IMR-90 (cell line): ENCODE measurements at regions not wholly inside any gene's neighbourhood (a gene's known extent, or its start where the extent isn't known, plus 50 kb on each side); places are given as distances from the start of the nearest gene placed in this dataset.

ENCODE experiments used
- ATAC-seq: fragments of 200-7000 bp; cut with Tn5 transposase; 2 replicates; pipeline ENCODE4 v1.9.1; 2020; ENCODE audit warnings: low read depth, mild to moderate bottlenecking, moderate library complexity
- BruUV-seq: library from RNA; stranded (reverse); fragments of 400-500 nt; replicated peaks from 2 replicates; lab custom pipeline; 2021; lab: Mats Ljungman, UMichigan
- CTCF ChIA-PET: fragments of 300-600 bp; formaldehyde crosslinking; extraction: SDS; loops from one replicate; lab custom pipeline; 2021; ENCODE audit warnings: antibody characterized with exemption; lab: Yijun Ruan, JAX
- POLR2A ChIA-PET: fragments of 300-600 bp; sonication (Branson Sonifier 250); formaldehyde crosslinking; loops from one replicate; lab custom pipeline; 2022; ENCODE audit warnings: antibody characterized with exemption; ENCODE audit not compliant: unreplicated experiment; lab: Charles Lee
- DNase-seq: peaks from one replicate; pipeline ENCODE4 v3.0.0; 2013
- H2AFZ ChIP-seq: replicated peaks from 2 replicates; pipeline ENCODE3; 2013; ENCODE audit warnings: low read length, mild to moderate bottlenecking; ENCODE audit not compliant: poor library complexity
- H2AK5ac ChIP-seq: 2 replicates; pipeline ENCODE4 v1.6.1; 2013; ENCODE audit warnings: low read depth, low read length, inconsistent platforms
- H2AK9ac ChIP-seq: replicated peaks from 2 replicates; pipeline ENCODE3; 2013; ENCODE audit warnings: mild to moderate bottlenecking, low read depth, low read length, moderate library complexity; ENCODE audit not compliant: poor library complexity
- H2BK120ac ChIP-seq: 2 replicates; pipeline ENCODE4 v1.6.1; 2013; ENCODE audit warnings: low read depth, low read length, inconsistent platforms
- H2BK15ac ChIP-seq: 3 replicates; pipeline ENCODE4 v1.6.1; 2013; ENCODE audit warnings: low read depth, low read length, inconsistent platforms
- H2BK20ac ChIP-seq: 2 replicates; pipeline ENCODE4 v1.6.1; 2013; ENCODE audit warnings: low read depth, mild to moderate bottlenecking, inconsistent platforms, low read length, moderate library complexity
- H2BK5ac ChIP-seq: 2 replicates; pipeline ENCODE4 v1.6.1; 2013; ENCODE audit warnings: mild to moderate bottlenecking, low read depth, low read length, inconsistent platforms; ENCODE audit not compliant: poor library complexity, severe bottlenecking
- H3K14ac ChIP-seq: replicated peaks from 2 replicates; pipeline ENCODE4 v1.6.1; 2013; ENCODE audit warnings: low read depth, low read length, inconsistent platforms
- H3K18ac ChIP-seq: 2 replicates; pipeline ENCODE4 v1.6.1; 2013; ENCODE audit warnings: low read depth, low read length, control low read depth
- H3K23ac ChIP-seq: 2 replicates; pipeline ENCODE4 v1.6.1; 2013; ENCODE audit warnings: low read depth, low read length, inconsistent platforms
- H3K27ac ChIP-seq: 2 replicates; pipeline ENCODE4 v1.5.1; 2013; ENCODE audit warnings: mild to moderate bottlenecking, control low read depth, low read length; ENCODE audit not compliant: insufficient read depth
- H3K27me3 ChIP-seq: 2 replicates; pipeline ENCODE4 v1.6.1; 2013; ENCODE audit warnings: low read length; ENCODE audit not compliant: control insufficient read depth, insufficient read depth
- H3K36me3 ChIP-seq: 2 replicates; pipeline ENCODE4 v1.6.1; 2013; ENCODE audit warnings: low read length, mixed read lengths; ENCODE audit not compliant: control insufficient read depth, insufficient read depth
- H3K4ac ChIP-seq: 2 replicates; pipeline ENCODE4 v1.6.1; 2013; ENCODE audit warnings: low read depth, low read length, inconsistent platforms
- H3K4me1 ChIP-seq: 2 replicates; pipeline ENCODE4 v1.6.1; 2013; ENCODE audit warnings: low read length, mixed read lengths; ENCODE audit not compliant: control insufficient read depth, insufficient read depth
- H3K4me2 ChIP-seq: 2 replicates; pipeline ENCODE4 v1.6.1; 2013; ENCODE audit warnings: low read depth, mild to moderate bottlenecking, control low read depth, low read length, moderate library complexity
- H3K4me3 ChIP-seq: 2 replicates; pipeline ENCODE4 v1.5.1; 2013; ENCODE audit warnings: low read depth, mild to moderate bottlenecking, control low read depth, low read length, moderate library complexity; ENCODE audit not compliant: insufficient read depth
- H3K56ac ChIP-seq: 2 replicates; pipeline ENCODE4 v1.6.1; 2013; ENCODE audit warnings: low read length, inconsistent platforms; ENCODE audit not compliant: insufficient read depth; ENCODE audit errors: extremely low read depth
- H3K79me1 ChIP-seq, 2 experiments: 2 replicates each; pipeline ENCODE4 v1.6.1; 2013; ENCODE audit warnings: low read length in 2 of 2, inconsistent platforms in 1 of 2, low read depth in 1 of 2
- H3K9ac ChIP-seq: 2 replicates; pipeline ENCODE4 v1.6.1; 2013; ENCODE audit warnings: low read depth, low read length, control low read depth
- H3K9me1 ChIP-seq: 2 replicates; pipeline ENCODE4 v1.6.1; 2013; ENCODE audit warnings: low read length, inconsistent platforms; ENCODE audit not compliant: insufficient read depth
- H3K9me3 ChIP-seq: 2 replicates; pipeline ENCODE4 v1.6.1; 2013; ENCODE audit warnings: low read length; ENCODE audit not compliant: control insufficient read depth, insufficient read depth
- H4K20me1 ChIP-seq: 2 replicates; pipeline ENCODE4 v1.6.1; 2013; ENCODE audit warnings: low read length, inconsistent platforms; ENCODE audit not compliant: insufficient read depth
- H4K5ac ChIP-seq: 2 replicates; pipeline ENCODE4 v1.6.1; 2013; ENCODE audit warnings: mild to moderate bottlenecking, low read depth, low read length, control low read depth
- H4K8ac ChIP-seq, 2 experiments: 2 replicates each; pipeline ENCODE4 v1.6.1; 2013; ENCODE audit warnings: low read depth in 2 of 2, low read length in 2 of 2, control low read depth in 1 of 2, inconsistent platforms in 1 of 2
- H4K91ac ChIP-seq: 2 replicates; pipeline ENCODE4 v1.6.1; 2013; ENCODE audit warnings: low read depth, low read length, inconsistent platforms; ENCODE audit not compliant: insufficient read depth
- CEBPB ChIP-seq: IDR thresholded peaks from 2 replicates; pipeline ENCODE4 v1.6.1; 2012; ENCODE audit warnings: low read depth, low read length, improper control_type of control experiment
- MXI1 ChIP-seq: IDR thresholded peaks from 2 replicates; pipeline ENCODE4 v1.6.1; 2012; ENCODE audit warnings: low read depth, mild to moderate bottlenecking, low read length, moderate library complexity, borderline replicate concordance
- NFE2L2 ChIP-seq: fragments of 150-350 bp; IDR thresholded peaks from 2 replicates; pipeline ENCODE4 v1.6.1; 2016; ENCODE audit warnings: low read depth, mild to moderate bottlenecking, low read length
- RCOR1 ChIP-seq: IDR thresholded peaks from 2 replicates; pipeline ENCODE4 v1.6.1; 2012; ENCODE audit warnings: mild to moderate bottlenecking, low read length, improper control_type of control experiment; ENCODE audit not compliant: insufficient replicate concordance
- RFX5 ChIP-seq: IDR thresholded peaks from 2 replicates; pipeline ENCODE4 v1.8.0; 2012; ENCODE audit warnings: low read depth, mild to moderate bottlenecking, low read length, moderate library complexity
- SMC3 ChIP-seq: fragments of 150-350 bp; IDR thresholded peaks from 2 replicates; pipeline ENCODE4 v1.6.1; 2016; ENCODE audit warnings: low read depth, mild to moderate bottlenecking, antibody characterized with exemption, low read length, moderate library complexity
- WGBS, 2 experiments: methylation state at CpG; one replicate each; pipeline versions ENCODE4 v1.1.5 to v1.1.7; 2013; ENCODE audit warnings: missing lambda C conversion rate in 2 of 2; ENCODE audit not compliant: insufficient read length in 1 of 2; ENCODE audit errors: extremely low coverage in 2 of 2; 5-methylcytosine and 5-hydroxymethylcytosine counted together
- dilution Hi-C: fragments of 300-500 bp; cut with HindIII; formaldehyde crosslinking; loops from one replicate; pipeline ENCODE4 v1.14.3; 2018; ENCODE audit warnings: low sequenced_read_pairs; ENCODE audit not compliant: unreplicated experiment
- in situ Hi-C: fragments of 300-500 bp; cut with MboI; formaldehyde crosslinking; loops from 3 replicates; pipeline ENCODE4 v1.14.3; 2019; ENCODE audit warnings: low sequenced_read_pairs, inconsistent platforms, mixed read lengths
- intact Hi-C: fragments of 100-400 bp; cut with micrococcal nuclease; formaldehyde crosslinking; loops from 2 replicates; pipeline ENCODE4 v1.10.0; 2022
- TF ChIP-seq, protein P1 (sequence below): conservative IDR thresholded peaks from 2 replicates; pipeline ENCODE4 v1.5.1; 2012; ENCODE audit warnings: mild to moderate bottlenecking, low read depth, low read length, improper control_type of control experiment

DNA sequence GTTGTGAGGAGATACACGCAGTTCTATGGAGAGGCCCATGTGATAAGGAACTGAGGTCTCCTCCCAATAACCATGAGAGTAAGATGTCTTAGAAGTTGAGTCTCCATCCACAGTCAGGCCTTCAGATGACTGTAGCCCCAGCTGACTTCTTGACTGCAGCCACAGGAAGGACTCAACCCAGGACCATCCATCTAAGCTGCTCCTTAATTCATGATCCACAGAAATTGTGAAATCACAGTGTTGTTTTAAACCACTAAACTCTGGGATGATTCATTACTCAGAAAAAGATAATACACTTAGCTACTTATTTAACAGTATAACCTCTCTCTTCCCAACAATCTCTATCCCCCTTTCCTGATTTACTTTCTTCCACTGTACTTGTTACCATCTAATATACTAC lies 173.3 kb downstream of the ALDH1A2 start:
- dilution Hi-C loops (no loop called here), intact Hi-C loops (no loop called here), in situ Hi-C loops (no loop called here)
- POLR2A ChIA-PET = no interaction called here
- Histone ChIP-seq H3K9ac (no peak overlapping the region), H2AK9ac (no peak overlapping the region), H2BK15ac (no peak overlapping the region), H2AFZ (no peak overlapping the region), H4K8ac (no peak overlapping the region), H3K27ac (no peak overlapping the region), H3K23ac (no peak overlapping the region), H3K4me1 (no peaks in the 10 kb centered on the region), H2BK120ac (no peak overlapping the region), H3K27me3 (no peaks in the 10 kb centered on the region), H3K4me2 (no peak overlapping the region), H4K20me1 (no peaks in the 10 kb centered on the region), H3K18ac (no peak overlapping the region), H3K4ac (no peak overlapping the region), H2BK5ac (no peak overlapping the region), H3K56ac (no peak overlapping the region), H4K5ac (no peak overlapping the region), H3K14ac (no peak overlapping the region), H3K4me3 (no peak overlapping the region), H4K91ac (no peak overlapping the region), H2AK5ac (no peak overlapping the region), H2BK20ac (no peak overlapping the region), H3K9me1 (no peaks in the 10 kb centered on the region), H3K36me3 (no peaks in the 10 kb centered on the region), H3K9me3 (no peaks in the 10 kb centered on the region), H3K79me1 (no peaks in the 10 kb centered on the region)
- DNase-seq (no peak), ATAC-seq (no peak)
- BruUV-seq = no TSS peak
- WGBS, 2 experiments = no CpG with 5 or more reads among the region's 1 CpG
- CTCF ChIA-PET = no interaction called here
- TF ChIP-seq SMC3 = no peak
- TF ChIP-seq RFX5 = no peak
- TF ChIP-seq CEBPB = no peak
- no peak for TF ChIP-seq MXI1
- TF ChIP-seq RCOR1 = no peak
- TF ChIP-seq, protein P1, sequence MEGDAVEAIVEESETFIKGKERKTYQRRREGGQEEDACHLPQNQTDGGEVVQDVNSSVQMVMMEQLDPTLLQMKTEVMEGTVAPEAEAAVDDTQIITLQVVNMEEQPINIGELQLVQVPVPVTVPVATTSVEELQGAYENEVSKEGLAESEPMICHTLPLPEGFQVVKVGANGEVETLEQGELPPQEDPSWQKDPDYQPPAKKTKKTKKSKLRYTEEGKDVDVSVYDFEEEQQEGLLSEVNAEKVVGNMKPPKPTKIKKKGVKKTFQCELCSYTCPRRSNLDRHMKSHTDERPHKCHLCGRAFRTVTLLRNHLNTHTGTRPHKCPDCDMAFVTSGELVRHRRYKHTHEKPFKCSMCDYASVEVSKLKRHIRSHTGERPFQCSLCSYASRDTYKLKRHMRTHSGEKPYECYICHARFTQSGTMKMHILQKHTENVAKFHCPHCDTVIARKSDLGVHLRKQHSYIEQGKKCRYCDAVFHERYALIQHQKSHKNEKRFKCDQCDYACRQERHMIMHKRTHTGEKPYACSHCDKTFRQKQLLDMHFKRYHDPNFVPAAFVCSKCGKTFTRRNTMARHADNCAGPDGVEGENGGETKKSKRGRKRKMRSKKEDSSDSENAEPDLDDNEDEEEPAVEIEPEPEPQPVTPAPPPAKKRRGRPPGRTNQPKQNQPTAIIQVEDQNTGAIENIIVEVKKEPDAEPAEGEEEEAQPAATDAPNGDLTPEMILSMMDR = no peak
- TF ChIP-seq NFE2L2 = no peak
